IMR-90 (cell line): ENCODE measurements at regions not wholly inside any gene's neighbourhood (a gene's known extent, or its start where the extent isn't known, plus 50 kb on each side); places are given as distances from the start of the nearest gene placed in this dataset.

ENCODE experiments used
- ATAC-seq: fragments of 200-7000 bp; cut with Tn5 transposase; 2 replicates; pipeline ENCODE4 v1.9.1; 2020; ENCODE audit warnings: low read depth, mild to moderate bottlenecking, moderate library complexity
- BruUV-seq: library from RNA; stranded (reverse); fragments of 400-500 nt; replicated peaks from 2 replicates; lab custom pipeline; 2021; lab: Mats Ljungman, UMichigan
- CTCF ChIA-PET: fragments of 300-600 bp; formaldehyde crosslinking; extraction: SDS; loops from one replicate; lab custom pipeline; 2021; ENCODE audit warnings: antibody characterized with exemption; lab: Yijun Ruan, JAX
- POLR2A ChIA-PET: fragments of 300-600 bp; sonication (Branson Sonifier 250); formaldehyde crosslinking; loops from one replicate; lab custom pipeline; 2022; ENCODE audit warnings: antibody characterized with exemption; ENCODE audit not compliant: unreplicated experiment; lab: Charles Lee
- DNase-seq: peaks from one replicate; pipeline ENCODE4 v3.0.0; 2013
- H2AFZ ChIP-seq: replicated peaks from 2 replicates; pipeline ENCODE3; 2013; ENCODE audit warnings: low read length, mild to moderate bottlenecking; ENCODE audit not compliant: poor library complexity
- H2AK5ac ChIP-seq: 2 replicates; pipeline ENCODE4 v1.6.1; 2013; ENCODE audit warnings: low read depth, low read length, inconsistent platforms
- H2AK9ac ChIP-seq: replicated peaks from 2 replicates; pipeline ENCODE3; 2013; ENCODE audit warnings: mild to moderate bottlenecking, low read depth, low read length, moderate library complexity; ENCODE audit not compliant: poor library complexity
- H2BK120ac ChIP-seq: 2 replicates; pipeline ENCODE4 v1.6.1; 2013; ENCODE audit warnings: low read depth, low read length, inconsistent platforms
- H2BK15ac ChIP-seq: 3 replicates; pipeline ENCODE4 v1.6.1; 2013; ENCODE audit warnings: low read depth, low read length, inconsistent platforms
- H2BK20ac ChIP-seq: 2 replicates; pipeline ENCODE4 v1.6.1; 2013; ENCODE audit warnings: low read depth, mild to moderate bottlenecking, inconsistent platforms, low read length, moderate library complexity
- H2BK5ac ChIP-seq: 2 replicates; pipeline ENCODE4 v1.6.1; 2013; ENCODE audit warnings: mild to moderate bottlenecking, low read depth, low read length, inconsistent platforms; ENCODE audit not compliant: poor library complexity, severe bottlenecking
- H3K14ac ChIP-seq: replicated peaks from 2 replicates; pipeline ENCODE4 v1.6.1; 2013; ENCODE audit warnings: low read depth, low read length, inconsistent platforms
- H3K18ac ChIP-seq: 2 replicates; pipeline ENCODE4 v1.6.1; 2013; ENCODE audit warnings: low read depth, low read length, control low read depth
- H3K23ac ChIP-seq: 2 replicates; pipeline ENCODE4 v1.6.1; 2013; ENCODE audit warnings: low read depth, low read length, inconsistent platforms
- H3K27ac ChIP-seq: 2 replicates; pipeline ENCODE4 v1.5.1; 2013; ENCODE audit warnings: mild to moderate bottlenecking, control low read depth, low read length; ENCODE audit not compliant: insufficient read depth
- H3K27me3 ChIP-seq: 2 replicates; pipeline ENCODE4 v1.6.1; 2013; ENCODE audit warnings: low read length; ENCODE audit not compliant: control insufficient read depth, insufficient read depth
- H3K36me3 ChIP-seq: 2 replicates; pipeline ENCODE4 v1.6.1; 2013; ENCODE audit warnings: low read length, mixed read lengths; ENCODE audit not compliant: control insufficient read depth, insufficient read depth
- H3K4ac ChIP-seq: 2 replicates; pipeline ENCODE4 v1.6.1; 2013; ENCODE audit warnings: low read depth, low read length, inconsistent platforms
- H3K4me1 ChIP-seq: 2 replicates; pipeline ENCODE4 v1.6.1; 2013; ENCODE audit warnings: low read length, mixed read lengths; ENCODE audit not compliant: control insufficient read depth, insufficient read depth
- H3K4me2 ChIP-seq: 2 replicates; pipeline ENCODE4 v1.6.1; 2013; ENCODE audit warnings: low read depth, mild to moderate bottlenecking, control low read depth, low read length, moderate library complexity
- H3K4me3 ChIP-seq: 2 replicates; pipeline ENCODE4 v1.5.1; 2013; ENCODE audit warnings: low read depth, mild to moderate bottlenecking, control low read depth, low read length, moderate library complexity; ENCODE audit not compliant: insufficient read depth
- H3K56ac ChIP-seq: 2 replicates; pipeline ENCODE4 v1.6.1; 2013; ENCODE audit warnings: low read length, inconsistent platforms; ENCODE audit not compliant: insufficient read depth; ENCODE audit errors: extremely low read depth
- H3K79me1 ChIP-seq, 2 experiments: 2 replicates each; pipeline ENCODE4 v1.6.1; 2013; ENCODE audit warnings: low read length in 2 of 2, inconsistent platforms in 1 of 2, low read depth in 1 of 2
- H3K9ac ChIP-seq: 2 replicates; pipeline ENCODE4 v1.6.1; 2013; ENCODE audit warnings: low read depth, low read length, control low read depth
- H3K9me1 ChIP-seq: 2 replicates; pipeline ENCODE4 v1.6.1; 2013; ENCODE audit warnings: low read length, inconsistent platforms; ENCODE audit not compliant: insufficient read depth
- H3K9me3 ChIP-seq: 2 replicates; pipeline ENCODE4 v1.6.1; 2013; ENCODE audit warnings: low read length; ENCODE audit not compliant: control insufficient read depth, insufficient read depth
- H4K20me1 ChIP-seq: 2 replicates; pipeline ENCODE4 v1.6.1; 2013; ENCODE audit warnings: low read length, inconsistent platforms; ENCODE audit not compliant: insufficient read depth
- H4K5ac ChIP-seq: 2 replicates; pipeline ENCODE4 v1.6.1; 2013; ENCODE audit warnings: mild to moderate bottlenecking, low read depth, low read length, control low read depth
- H4K8ac ChIP-seq, 2 experiments: 2 replicates each; pipeline ENCODE4 v1.6.1; 2013; ENCODE audit warnings: low read depth in 2 of 2, low read length in 2 of 2, control low read depth in 1 of 2, inconsistent platforms in 1 of 2
- H4K91ac ChIP-seq: 2 replicates; pipeline ENCODE4 v1.6.1; 2013; ENCODE audit warnings: low read depth, low read length, inconsistent platforms; ENCODE audit not compliant: insufficient read depth
- BHLHE40 ChIP-seq: fragments of 150-350 bp; IDR thresholded peaks from 2 replicates; pipeline ENCODE4 v1.6.1; 2016; ENCODE audit warnings: mild to moderate bottlenecking, low read depth, low read length
- MAFK ChIP-seq: IDR thresholded peaks from 2 replicates; pipeline ENCODE4 v1.6.1; 2012; ENCODE audit warnings: low read depth, low read length, improper control_type of control experiment
- MAZ ChIP-seq: IDR thresholded peaks from 2 replicates; pipeline ENCODE4 v1.6.1; 2012; ENCODE audit warnings: low read depth, mild to moderate bottlenecking, low read length, improper control_type of control experiment, moderate library complexity, borderline replicate concordance
- NFE2L2 ChIP-seq: fragments of 150-350 bp; IDR thresholded peaks from 2 replicates; pipeline ENCODE4 v1.6.1; 2016; ENCODE audit warnings: low read depth, mild to moderate bottlenecking, low read length
- RCOR1 ChIP-seq: IDR thresholded peaks from 2 replicates; pipeline ENCODE4 v1.6.1; 2012; ENCODE audit warnings: mild to moderate bottlenecking, low read length, improper control_type of control experiment; ENCODE audit not compliant: insufficient replicate concordance
- WGBS, 2 experiments: methylation state at CpG; one replicate each; pipeline versions ENCODE4 v1.1.5 to v1.1.7; 2013; ENCODE audit warnings: missing lambda C conversion rate in 2 of 2; ENCODE audit not compliant: insufficient read length in 1 of 2; ENCODE audit errors: extremely low coverage in 2 of 2; 5-methylcytosine and 5-hydroxymethylcytosine counted together
- dilution Hi-C: fragments of 300-500 bp; cut with HindIII; formaldehyde crosslinking; loops from one replicate; pipeline ENCODE4 v1.14.3; 2018; ENCODE audit warnings: low sequenced_read_pairs; ENCODE audit not compliant: unreplicated experiment
- in situ Hi-C: fragments of 300-500 bp; cut with MboI; formaldehyde crosslinking; loops from 3 replicates; pipeline ENCODE4 v1.14.3; 2019; ENCODE audit warnings: low sequenced_read_pairs, inconsistent platforms, mixed read lengths
- intact Hi-C: fragments of 100-400 bp; cut with micrococcal nuclease; formaldehyde crosslinking; loops from 2 replicates; pipeline ENCODE4 v1.10.0; 2022

DNA sequence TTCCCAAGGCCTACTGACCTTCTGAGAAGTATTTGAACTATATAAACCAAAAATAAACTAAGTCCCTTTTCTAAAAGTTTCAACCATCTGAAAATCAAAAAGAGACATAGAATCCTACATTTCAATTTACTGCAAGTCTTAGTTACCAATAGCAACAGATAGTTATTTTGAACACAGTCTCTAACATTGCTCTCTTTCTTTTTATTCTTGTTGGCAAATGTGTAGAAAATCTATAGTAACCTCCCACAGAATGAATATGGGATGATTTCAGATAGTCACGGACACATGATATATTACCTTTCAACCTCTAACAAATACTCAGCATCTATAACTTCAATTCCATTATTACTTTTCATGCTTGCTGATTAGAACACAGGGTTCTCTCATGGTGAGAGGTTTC is 68.9 kb upstream of the RAB3GAP2 start:
- dilution Hi-C loops (no loop called here), intact Hi-C loops (no loop called here)

More for the DNA sequence above, 68.9 kb upstream of the RAB3GAP2 start:
- Histone ChIP-seq H3K14ac (no peak overlapping the region), H4K20me1 (no peaks in the 10 kb centered on the region), H2AFZ (no peak overlapping the region), H2BK120ac (no peak overlapping the region), H3K79me1 (no peaks in the 10 kb centered on the region), H3K18ac (no peak overlapping the region), H3K27me3 (no peaks in the 10 kb centered on the region), H3K36me3 (no peaks in the 10 kb centered on the region), H2AK9ac (no peak overlapping the region), H3K4ac (no peak overlapping the region), H2AK5ac (no peak overlapping the region), H3K9ac (no peak overlapping the region), H3K4me3 (no peak overlapping the region), H2BK20ac (no peak overlapping the region), H2BK5ac (no peak overlapping the region), H3K23ac (no peak overlapping the region), H3K9me1 (no peaks in the 10 kb centered on the region), H3K4me1 (no peaks in the 10 kb centered on the region), H4K5ac (no peak overlapping the region), H3K27ac (no peak overlapping the region), H4K8ac (no peak overlapping the region), H4K91ac (no peak overlapping the region), H3K9me3 (no peaks in the 10 kb centered on the region), H2BK15ac (no peak overlapping the region), H3K4me2 (no peak overlapping the region), H3K56ac (no peak overlapping the region)
- CTCF ChIA-PET, result no interaction called here
- no peak for TF ChIP-seq RCOR1
- no peak for TF ChIP-seq BHLHE40
- TF ChIP-seq NFE2L2, result no peak
- TF ChIP-seq MAZ, result no peak
- TF ChIP-seq MAFK, result no peak
- POLR2A ChIA-PET, result no interaction called here
- ATAC-seq, result no peak
- no CpG with 5 or more reads among the region's 1 CpG for WGBS, 2 experiments
- no peak for DNase-seq
- BruUV-seq, result no TSS peak
- in situ Hi-C loops, result no loop called here
